GM19025 (cell line): ENCODE measurements at regions not wholly inside any gene's neighbourhood (a gene's known extent, or its start where the extent isn't known, plus 50 kb on each side); places are given as distances from the start of the nearest gene placed in this dataset.

Source experiments
- ATAC-seq: cut with Tn5 transposase; IDR thresholded peaks from one replicate; pipeline ENCODE4 v1.9.1; 2021; ENCODE audit warnings: mild to moderate bottlenecking, low read depth, moderate library complexity; ENCODE audit not compliant: unreplicated experiment

GRCh38 chr12:77578466-77579220, 252.1 kb upstream of the NAV3 start:
- ATAC-seq = no peak

GRCh38 chr12:77577791-77578190, 252.9 kb upstream of the NAV3 start:
- ATAC-seq = no peak

- no peak for ATAC-seq
These were observed 255.2 kb upstream of the NAV3 start for GRCh38 chr12:77575376-77575919.

- ATAC-seq = no peak
These were observed 258.3 kb upstream of the NAV3 start for GRCh38 chr12:77572371-77572770.

GRCh38 chr12:77571768-77572167, 258.9 kb upstream of the NAV3 start:
- no peak for ATAC-seq

DNA sequence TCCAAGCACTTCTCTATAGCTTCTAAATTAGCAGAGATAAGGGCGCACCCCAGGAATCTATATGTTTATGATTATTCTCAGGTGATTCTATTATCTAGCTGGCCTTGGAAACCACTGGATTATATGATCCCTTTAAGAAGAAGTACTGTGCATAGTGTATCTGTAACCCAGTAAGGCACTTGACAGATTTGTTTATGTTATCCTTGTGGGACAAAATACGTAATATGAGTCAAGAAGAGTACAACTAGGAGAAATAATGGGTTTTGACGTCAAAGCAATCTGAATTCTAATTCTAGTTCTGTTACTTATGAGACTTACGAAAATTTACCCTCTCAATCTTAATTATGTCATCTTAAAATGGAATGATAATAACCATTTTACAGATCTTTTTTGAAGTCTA, 259.6 kb upstream of the NAV3 start:
- no peak for ATAC-seq

DNA sequence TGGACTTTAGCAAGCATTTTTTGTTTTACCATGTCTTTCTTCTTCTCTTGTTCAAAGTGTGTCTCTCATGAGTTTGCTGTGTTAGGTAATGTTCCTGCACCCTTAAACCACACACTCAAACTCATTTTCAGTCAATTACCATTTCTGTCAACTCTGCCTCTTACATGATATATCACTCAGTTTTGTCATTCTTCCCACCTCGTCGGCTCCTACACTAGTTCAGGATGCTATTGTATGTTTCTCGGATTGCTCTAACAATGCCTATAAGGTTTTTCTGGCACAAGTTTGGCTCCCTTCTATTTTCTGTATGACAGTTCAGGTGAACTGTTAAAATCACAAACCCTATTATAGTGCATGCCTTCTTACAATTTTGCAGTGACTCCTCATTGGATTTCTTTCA, 260.8 kb upstream of the NAV3 start:
- no peak for ATAC-seq

GRCh38 chr12:77560714-77561113, 270.0 kb upstream of the NAV3 start:
- no peak for ATAC-seq

- ATAC-seq = no peak
These were observed 271.2 kb upstream of the NAV3 start for GRCh38 chr12:77559400-77560074.

GRCh38 chr12:77555074-77555473, 275.6 kb upstream of the NAV3 start:
- ATAC-seq = no peak

- peak; percentile 99 for ATAC-seq
These were observed 276.6 kb upstream of the NAV3 start for GRCh38 chr12:77553976-77554619.

- no peak for ATAC-seq
These were observed 281.1 kb upstream of the NAV3 start for GRCh38 chr12:77549383-77550128.

- ATAC-seq = no peak
These were observed 281.9 kb upstream of the NAV3 start for GRCh38 chr12:77548797-77549196.

- ATAC-seq = no peak
These were observed 290.6 kb upstream of the NAV3 start for GRCh38 chr12:77540097-77540496.

DNA sequence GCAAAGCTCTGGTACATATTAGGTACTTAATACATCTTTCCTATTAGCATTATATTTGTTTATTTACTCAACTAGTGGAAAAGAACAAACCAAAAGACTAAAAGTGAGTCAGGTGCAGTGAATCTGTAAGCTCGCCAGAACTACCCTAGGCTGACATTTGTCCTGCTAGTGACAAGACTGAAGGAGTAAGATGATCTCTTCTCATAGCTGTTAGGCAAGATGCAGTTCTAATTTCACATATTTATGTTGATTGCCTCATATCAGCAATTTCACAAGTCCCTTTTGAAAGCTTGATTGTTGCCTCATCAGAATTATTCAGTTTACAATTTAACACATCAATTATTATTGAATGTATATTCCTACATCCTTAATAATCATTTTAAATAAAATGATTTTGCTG, 293.0 kb upstream of the NAV3 start:
- ATAC-seq = no peak

DNA sequence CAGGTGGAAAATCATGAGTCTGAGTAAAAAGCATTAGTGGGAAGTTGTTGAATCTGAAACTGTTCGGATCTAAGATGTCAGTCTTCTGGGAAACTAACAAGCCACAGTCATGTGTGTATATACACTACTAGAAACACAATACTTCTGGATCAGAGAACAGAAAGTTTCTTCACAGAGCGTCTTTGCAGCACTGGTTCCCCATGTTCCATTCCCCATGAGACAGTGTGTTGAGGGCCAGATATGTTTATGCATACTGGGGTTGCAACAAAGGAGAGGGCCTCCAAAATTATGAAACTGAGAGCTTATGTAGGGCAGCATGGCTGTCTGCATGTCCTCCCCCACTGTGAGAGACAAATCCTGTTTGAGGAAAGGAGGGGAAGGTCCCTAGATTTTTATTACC, 295.0 kb upstream of the NAV3 start:
- no peak for ATAC-seq

- ATAC-seq = no peak
These were observed 298.8 kb upstream of the NAV3 start for GRCh38 chr12:77531912-77532311.

DNA sequence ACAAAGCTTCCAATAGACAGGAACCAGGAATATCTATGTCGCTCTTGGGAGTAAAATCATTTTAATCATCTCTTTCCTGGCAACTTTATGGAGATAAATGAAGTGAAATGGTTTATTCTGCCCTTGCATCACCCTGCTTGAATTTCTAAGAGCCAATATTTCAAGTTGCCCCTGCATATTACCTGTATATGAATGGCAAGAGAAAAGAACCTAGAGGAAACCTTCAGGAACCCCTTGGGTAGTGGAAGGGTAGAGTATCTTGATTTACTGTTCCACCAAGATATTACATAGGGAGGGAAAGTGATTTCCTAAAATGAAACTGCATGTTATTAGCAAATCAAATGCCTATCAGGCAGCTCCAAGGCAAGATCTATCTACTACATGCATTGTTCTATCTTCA, 308.4 kb upstream of the NAV3 start:
- ATAC-seq = no peak

- no peak for ATAC-seq
These were observed 309.1 kb upstream of the NAV3 start for GRCh38 chr12:77521508-77522115.

- ATAC-seq = no peak
These were observed 316.2 kb upstream of the NAV3 start for GRCh38 chr12:77514511-77514910.
